CD4-positive, alpha-beta T cell treated with Interleukin-6 at 100 ng/mL for 8 hours (primary cell): ENCODE measurements at regions not wholly inside any gene's neighbourhood (a gene's known extent, or its start where the extent isn't known, plus 50 kb on each side); places are given as distances from the start of the nearest gene placed in this dataset.
"Not testable (repeated sequence)": the region's sequence is repeated elsewhere in the genome, so short reads cannot be mapped to it uniquely, and the experiment has no call there.

ENCODE experiments used
- DNase-seq: peaks from one replicate; pipeline ENCODE4 v3.0.0-alpha.2; 2020; ENCODE audit warnings: mixed read lengths, low spot score

DNA sequence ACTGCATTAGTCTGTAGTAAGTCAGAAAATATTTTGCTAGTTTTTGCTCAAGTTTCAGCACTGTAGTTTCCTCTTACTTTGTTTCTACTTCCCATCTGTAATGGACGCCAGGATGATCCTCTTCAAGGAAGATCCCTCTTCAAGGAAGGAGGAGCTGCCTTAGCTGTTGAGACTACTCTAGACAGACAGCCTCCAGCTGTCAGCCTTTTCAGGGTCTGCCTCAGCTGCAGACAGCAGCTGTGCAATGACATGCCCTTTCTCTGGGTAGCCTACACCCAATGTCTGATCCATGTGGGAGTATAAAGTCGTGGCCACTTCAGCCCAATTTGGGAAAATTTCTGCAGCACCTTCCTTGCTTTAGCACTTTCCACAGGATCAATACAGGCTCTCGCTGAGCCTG, 281.0 kb upstream of the MAOA start:
- no peak for DNase-seq

DNA sequence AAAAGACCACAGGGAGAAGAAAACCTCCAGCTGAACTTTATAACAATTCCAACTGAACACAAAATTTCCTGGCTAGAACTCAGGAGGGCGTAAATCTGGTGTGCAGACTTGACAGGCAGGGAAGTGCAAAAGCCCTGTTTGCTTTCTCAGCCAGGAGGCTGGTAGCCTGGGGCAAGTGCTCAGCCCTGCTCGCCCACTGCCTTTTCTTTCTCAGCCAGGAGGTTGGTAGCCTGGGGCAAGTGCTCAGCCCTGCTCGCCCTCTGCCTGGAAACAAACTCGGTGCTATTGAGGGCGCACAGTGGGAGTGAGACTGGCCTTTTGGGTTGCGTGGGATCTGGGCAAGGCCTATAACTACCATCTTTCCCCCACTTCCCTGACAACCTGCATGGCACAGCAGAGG, 275.4 kb upstream of the MAOA start:
- DNase-seq: no peak

DNA sequence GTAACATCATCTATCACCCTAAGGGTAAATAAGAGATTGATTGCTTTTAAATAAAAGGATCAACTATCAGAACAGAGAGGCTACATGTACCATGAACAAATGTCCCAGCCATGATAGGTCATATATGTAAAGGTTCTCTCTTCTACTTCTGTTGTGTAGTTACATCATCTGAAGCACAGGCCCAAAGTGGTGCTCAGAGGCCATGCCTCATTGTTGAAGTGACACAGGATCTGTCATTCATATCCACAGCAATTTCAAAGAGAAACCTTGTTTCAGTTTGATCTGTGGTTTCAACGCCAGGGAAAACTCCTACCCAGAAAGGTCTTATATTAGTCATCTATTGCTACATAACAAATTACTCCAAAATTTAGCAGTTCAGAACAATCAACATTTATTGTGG, 269.2 kb upstream of the MAOA start:
- DNase-seq: no peak

DNA sequence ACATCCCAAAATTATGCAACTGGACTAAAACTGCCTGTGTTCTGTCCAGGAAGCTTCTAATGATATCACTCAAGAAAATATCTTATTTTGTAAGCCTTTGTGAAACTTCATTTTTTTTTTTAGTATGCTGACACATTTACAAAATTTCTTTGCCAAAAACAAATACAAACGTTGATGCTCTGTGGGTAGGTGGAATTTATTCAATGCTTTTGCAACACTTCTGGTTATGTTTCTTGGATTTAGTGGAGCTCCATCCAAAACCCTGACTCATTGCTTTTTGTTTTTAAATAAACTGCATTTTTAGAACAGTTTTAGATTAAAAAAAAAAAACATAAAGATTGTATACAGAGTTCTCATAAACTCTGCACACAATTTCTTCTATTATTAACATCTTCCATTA, 250.9 kb upstream of the MAOA start:
- no peak for DNase-seq

DNA sequence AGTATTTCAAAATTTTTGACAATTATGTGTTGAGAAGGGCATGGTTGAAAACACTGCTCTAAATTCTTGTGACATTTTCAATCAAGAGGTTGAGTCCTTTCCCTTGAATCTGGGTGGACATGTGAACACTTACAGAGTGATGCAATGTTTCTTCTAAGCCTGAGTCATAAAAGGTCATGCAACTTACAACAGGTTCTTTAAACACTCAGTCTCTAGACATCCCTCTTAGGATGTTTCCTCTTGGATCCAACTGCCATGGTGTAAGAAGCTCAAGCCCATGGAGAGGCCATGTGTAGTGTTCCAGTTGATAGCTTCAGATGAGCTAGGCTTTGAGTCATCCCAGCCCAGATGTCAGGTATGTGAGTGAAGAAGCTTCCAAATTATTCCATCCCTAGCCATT, 232.2 kb upstream of the MAOA start:
- no peak for DNase-seq

DNA sequence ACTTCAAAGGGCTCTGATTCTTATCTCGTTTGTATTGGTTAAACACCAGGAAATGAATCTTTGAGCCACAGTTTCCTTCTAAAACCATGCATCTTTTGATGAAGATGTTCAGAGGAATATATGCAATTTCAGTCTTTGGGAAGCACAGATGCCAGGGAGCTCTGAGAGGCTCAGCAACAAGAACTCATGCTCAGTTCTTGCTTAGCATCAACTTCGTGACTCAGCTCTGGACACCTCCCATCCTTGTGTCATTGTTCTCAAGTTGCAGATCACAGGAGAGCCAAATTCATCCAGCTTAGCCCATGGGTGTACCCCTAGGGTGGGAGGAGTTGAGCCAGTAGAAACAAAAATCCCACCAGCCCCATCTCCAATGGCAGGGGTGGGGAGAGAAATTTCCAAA, 219.6 kb upstream of the MAOA start:
- no peak for DNase-seq

DNA sequence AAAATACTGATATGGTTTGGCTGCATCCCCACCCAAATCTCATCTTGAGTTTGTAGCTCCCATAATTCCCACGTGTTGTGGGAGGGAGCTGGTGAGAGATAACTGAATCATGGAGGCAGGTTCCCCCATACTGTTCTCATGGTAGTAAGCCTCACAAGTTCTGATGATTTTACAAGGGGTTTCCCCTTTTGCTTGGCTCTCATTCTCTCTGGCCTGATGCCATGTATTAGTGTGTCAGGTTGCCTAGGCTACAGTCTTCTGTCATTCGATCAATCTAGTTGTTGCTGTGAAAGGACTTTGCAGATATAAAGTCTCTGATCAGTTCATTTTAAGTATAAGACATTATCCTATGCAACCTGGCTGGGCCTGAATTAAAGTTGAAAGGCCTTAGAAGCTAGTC, 209.3 kb upstream of the MAOA start:
- DNase-seq: no peak

DNA sequence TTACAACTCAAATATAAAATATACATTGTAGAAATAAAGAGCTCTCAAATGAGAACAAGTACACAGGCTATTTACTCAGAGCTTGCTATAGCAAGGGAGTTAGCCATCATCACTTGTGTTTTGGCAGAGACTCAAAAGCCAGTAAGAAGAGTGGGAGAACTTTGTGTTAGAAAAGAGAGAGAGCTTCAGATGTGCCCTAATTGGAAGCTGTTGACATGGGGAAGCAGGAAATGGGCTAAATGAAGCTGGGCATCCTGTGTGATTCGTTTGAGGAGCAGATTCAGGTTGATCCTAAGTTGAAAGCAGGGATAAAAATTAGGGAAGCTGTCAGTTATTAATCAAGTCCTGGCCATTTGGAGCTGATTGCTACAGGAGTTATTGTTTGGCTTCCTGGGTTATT, 207.4 kb upstream of the MAOA start:
- DNase-seq: no peak

DNA sequence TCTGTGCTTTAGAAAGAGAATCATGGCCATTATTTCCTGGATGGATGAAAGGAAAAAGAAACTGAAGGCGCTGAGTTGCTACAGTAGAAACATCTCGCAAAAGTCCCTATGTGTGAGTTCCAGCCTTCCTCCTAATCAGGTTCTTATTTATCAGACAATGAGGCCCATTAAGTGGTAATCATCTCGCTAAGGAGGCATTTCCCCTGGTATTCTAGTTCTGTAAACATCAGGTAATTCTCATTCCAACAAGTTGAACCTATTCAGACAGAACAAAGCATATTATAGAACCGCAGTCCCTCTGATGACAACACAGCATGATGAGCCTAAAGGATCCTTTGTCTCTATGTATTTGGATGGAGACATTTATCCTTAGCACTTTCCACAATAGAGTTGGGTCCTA, 205.7 kb upstream of the MAOA start:
- DNase-seq: no peak

DNA sequence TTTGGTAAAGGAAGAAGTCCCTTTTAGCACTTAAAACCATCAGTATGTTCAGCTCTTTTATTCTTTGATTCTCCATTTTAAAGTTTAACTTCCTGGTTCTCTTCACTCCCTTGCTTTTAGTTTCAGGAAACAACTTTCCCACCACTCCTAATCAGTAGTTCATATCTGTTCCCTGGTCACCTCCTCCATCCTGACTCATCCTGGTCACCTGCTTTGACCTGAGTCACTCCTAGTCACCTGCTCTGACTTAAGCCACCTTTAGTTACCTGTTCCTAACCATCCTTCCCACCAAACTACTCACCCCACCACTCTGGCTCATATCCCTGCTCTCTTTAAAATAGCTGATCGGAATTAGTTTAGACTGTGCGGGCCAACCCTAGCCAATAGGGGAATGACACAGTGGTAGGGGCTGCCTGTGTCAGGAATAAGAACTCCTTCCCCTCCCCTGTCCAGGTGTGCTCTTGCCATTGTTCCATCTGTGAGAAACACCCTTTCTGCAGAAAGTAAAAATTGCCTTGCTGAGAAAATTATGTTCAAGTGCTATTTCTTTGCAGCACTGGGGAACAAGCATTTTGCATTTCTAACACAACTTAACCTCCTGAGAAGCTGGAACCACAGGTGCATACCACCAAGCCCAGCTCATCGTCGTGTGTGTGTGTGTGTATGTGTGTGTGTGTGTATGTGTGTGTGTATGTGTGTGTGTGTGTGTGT, 204.0 kb upstream of the MAOA start:
- DNase-seq: not testable (repeated sequence)

DNA sequence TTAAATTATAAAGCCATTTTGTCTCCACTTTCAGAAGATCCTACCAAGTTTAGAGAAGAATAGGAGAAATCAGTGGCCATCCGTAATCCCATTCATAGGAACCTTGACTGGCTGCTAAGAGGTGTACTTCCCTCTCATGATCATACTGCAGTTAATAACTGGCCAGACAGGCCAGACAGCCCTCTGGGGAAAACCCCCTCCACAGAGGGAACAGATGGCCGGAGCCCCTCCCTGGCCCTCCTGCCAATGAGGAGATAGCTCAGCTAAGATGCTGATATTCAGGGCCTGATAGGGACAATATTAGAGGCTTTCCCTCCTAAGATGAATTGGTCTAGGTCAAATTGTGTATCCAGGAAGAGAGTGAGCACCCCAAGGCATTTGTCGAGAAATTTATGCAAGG, 200.0 kb upstream of the MAOA start:
- no peak for DNase-seq

DNA sequence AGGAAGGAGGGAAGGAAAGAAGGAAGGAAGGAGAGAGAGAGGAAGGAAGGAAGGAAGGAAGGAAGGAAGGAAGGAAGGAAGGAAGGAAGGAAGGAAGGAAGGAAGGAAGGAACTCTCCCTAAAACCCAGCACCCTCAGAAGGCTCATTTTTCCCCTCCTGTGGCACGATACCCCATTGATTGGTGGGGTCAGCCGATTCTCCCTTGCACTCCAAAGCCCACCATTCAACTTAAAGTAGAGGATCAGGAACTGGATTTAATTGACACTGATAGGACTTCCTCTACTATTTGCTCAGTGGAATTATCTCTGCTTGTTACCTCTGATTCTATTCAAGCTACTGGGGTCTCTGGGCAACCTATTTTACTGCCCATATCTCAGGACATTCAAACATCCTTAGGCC, 199.2 kb upstream of the MAOA start:
- DNase-seq: no peak

DNA sequence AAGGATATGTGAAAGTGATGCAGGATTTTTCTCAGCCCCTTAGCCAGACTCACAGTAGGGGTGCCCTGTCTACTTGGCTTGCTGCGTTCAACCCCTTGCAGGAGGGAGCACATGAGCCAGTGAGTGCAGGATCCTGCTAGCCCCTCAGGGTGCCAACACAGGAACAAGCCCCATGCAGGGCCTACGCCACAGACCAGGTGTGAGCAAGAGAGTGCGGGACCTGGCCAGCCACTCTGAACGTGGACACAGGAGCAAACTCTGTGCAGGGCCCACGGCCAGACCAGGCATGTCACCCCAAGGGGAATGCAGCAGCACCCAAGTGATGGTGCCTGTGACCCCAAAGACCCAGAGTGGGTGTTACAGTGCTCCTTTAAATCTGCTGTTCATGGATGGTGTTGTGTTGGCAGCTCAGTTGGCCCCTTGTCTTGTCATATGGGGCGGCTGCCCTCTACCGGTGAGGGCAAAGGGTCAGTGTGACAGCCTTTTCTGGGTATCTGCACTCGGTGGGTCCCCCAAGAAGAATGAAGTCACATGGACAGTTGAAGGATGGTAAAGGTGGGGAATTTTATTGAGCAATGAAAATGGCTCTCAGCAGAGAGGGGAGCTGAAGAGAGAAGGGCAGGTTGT, 188.4 kb upstream of the MAOA start:
- no peak for DNase-seq

DNA sequence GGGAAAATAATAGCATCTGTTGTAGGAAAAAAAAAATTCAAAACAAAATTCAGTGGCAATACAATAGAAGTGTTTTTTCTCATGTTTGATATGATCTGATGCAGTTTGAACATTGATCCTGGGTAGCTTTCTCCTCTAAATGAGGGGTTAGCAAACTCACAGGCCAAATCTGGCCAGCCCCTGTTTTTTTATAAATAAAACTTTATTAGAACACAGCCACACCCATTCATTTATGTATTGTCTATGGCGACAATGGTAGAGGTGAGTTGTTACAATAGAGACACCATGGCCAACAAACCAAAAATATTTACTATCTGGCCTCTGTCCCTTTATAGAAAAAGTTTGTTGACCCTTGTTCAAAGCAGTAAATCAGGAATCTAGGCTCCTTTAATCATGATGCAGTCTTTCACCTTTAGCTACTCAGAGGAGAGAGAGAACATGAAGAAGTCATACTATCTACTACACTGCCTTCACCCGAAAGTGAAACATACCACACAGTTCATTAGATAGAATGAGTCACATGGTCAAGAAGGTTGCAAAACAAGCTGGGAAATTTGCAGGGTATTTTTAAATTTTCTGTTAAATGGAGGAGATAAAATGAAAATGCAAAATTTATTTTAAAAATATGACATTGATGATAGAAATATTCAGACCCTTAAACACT, 186.6 kb upstream of the MAOA start:
- DNase-seq: no peak

DNA sequence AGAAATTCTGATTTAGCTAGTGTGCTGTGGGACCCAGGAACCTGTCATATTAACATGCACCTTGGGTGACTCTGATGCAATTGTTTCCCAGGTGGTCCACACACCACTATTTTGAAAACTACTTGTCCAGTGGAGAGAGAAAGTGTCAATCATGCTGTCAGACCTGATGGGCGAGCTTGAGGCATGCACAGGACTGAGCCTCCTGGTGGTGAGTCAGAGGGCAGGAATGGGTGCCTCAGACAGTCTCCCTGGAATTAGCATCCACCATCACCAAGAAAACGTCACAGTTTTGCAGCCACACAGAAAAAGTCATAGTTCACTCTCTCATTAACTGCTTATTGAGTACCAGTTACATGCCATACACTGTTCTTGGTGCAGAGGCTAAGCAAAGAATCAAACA, 181.8 kb upstream of the MAOA start:
- no peak for DNase-seq

DNA sequence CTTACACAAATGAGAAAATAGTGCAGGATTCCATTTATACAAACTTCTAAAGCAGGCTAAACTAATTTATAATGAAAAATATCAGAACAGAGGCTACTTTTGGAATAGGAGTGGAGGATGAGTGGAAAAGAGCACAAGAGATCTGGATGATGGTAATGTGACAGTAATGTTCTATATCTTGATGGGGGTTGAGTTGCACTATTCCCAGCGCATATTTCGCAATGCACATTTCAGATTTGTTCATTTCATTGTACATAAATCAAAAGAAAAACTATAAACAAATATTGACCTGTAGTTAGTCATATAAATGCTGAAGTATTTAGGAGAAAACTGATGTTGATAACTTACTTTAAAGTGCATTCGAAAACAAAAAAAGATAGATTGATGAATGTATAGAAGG, 177.0 kb upstream of the MAOA start:
- no peak for DNase-seq

DNA sequence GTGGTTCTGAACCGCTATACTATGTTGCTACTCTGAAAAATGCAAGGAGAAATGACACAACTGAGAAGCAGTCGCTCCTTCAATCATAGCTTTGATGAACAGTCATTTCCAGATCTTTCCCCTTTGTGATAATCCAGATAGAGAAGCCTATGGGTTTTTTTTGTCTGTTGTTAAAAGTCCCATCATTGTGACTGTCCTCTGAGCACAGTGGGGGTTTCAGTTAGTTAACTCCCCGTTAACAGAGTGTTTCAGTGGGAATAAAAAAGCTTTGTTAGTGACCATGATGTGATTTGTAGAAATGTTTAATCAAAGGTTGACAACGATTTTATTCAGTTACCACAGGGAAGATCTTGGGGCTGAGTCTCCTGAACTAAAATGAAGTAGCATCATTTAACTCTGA, 176.2 kb upstream of the MAOA start:
- DNase-seq: no peak

DNA sequence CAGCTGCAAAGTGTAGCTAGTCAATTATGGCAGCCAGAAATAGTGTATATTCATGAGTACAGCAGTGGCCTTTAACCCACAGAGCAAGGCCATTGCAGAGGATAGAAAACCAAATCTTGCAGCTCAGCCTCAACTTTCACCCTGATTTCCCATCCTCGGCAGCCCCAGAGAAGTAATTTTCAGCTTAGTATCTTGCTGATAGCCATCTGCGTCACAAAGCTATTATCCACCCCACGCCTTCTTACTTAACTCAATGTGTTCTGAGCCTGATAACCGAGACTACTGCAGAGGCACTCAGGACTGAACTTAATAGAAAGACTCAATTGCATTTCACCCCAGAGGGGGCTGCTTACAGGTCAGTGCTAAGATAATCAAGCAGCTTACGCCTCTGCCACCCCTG, 174.5 kb upstream of the MAOA start:
- DNase-seq: no peak

DNA sequence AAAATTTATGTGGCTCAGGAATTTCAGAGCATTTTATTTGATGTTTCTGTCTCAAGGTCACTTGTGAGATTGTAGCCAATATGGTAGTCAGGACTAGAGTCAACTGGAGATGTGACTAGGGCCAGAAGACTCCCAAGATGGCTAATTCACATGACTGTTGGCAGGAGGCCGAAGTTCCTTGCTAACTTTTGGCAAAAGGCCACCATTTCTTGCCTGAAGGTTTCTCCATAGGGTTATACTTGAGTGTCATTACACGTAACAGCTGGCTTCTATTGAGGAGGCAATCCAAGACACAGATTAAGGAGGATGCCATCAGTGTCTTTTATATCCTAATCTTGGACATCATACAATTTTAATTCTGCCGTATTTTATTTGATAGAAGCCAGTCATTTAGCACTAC, 162.3 kb upstream of the MAOA start:
- no peak for DNase-seq

DNA sequence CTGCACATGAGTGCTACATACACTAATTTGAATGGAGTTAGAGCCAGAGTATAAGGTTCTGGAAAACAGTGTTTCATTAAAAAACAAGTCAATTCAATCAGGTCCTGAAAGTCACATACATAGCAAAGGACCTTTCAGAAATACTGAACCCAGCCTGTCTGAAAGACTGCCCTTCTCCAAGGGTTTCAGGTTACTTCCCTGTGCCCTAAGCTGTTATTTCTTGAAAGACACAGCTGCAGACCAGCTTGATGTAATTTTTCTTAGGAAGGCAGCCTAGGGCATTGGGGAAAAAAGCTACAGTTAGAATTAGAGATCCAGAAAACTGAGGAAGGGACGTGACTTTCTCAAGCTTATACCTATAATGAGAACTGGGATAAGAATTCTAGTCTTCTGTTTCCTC, 155.9 kb upstream of the MAOA start:
- DNase-seq: no peak

DNA sequence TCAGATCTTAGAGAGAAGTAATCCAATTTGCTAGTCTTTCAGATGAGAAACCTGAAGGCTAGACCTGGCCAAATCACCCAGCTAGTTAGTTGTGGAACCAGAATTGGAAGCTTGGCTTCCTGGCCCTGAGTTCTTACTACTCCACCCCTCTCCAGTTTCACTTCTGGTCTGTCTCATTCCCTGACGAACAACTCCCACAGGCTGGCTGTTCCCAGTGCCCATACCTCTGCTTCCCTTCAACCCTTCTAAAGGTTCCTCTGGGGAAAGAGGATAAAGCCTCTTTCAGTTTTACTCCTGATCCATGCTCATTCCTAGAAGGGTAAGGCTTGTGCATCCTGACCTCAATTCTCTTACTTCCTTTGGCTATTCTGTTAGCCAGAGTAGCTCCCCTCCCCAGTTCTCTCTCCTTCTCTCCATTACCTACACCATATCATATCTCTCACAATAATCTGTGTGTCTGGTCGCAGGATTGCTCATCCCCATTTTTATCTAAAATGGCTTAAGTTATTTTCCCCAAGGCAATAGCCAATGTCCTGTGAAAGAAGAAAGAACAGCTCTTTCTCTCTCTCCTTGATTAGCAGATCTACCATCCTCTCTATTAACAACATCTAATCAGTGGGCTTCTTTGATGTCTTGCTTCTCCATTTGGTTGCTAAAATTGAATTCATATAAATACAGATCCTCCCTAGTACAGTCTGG, 155.0 kb upstream of the MAOA start:
- DNase-seq: no peak

DNA sequence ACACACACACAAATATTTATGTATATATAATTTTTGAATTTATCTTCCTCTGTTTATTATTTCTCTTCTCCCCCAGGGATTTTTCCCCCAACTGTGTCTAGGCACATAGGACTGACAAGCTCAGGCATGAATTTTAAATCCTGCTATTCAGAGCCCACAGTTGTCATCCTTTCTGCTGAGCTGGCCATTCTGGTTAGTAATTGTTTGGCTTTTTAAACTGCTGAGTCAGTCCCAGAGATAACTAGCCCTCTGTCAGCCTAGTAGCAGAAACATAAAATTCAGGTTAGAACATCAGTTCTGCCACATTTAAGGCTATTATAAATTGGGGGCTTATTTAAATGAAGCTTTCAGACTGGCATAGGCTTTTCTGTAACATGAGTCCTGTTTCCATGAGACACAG, 151.7 kb upstream of the MAOA start:
- DNase-seq: no peak

DNA sequence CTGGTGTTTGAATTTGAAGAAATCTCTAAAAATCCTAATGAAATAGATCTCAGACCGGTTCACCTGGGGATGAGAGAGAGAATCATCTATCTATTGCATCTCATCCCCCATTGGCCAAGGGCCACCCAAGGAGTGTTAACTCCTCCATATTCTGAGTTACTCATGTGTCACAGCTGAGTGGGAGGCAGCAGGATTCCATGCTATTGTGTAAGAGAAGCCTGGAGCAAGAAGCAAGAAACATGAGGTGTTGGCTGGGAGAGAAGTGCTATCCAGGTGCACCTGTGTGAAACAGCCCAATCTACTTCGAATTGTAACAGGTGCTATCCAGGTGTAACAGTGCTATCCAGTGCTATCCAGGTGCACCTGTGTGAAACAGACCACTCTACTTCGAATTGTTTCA, 150.3 kb upstream of the MAOA start:
- DNase-seq: no peak
